Glomerular endothelial cell (primary cell): ENCODE measurements at regions not wholly inside any gene's neighbourhood (a gene's known extent, or its start where the extent isn't known, plus 50 kb on each side); places are given as distances from the start of the nearest gene placed in this dataset.

Source experiments
- DNase-seq: peaks from one replicate; pipeline ENCODE4 v3.0.0-alpha.2; 2011; ENCODE audit warnings: low read depth, low spot score; ENCODE audit errors: extremely low read depth

- no peak for DNase-seq
Observed at GRCh38 chr1:182297335-182297734, 94.3 kb downstream of the GLUL start.

- no peak for DNase-seq
Observed at GRCh38 chr1:182295697-182296096, 95.9 kb downstream of the GLUL start.

DNA sequence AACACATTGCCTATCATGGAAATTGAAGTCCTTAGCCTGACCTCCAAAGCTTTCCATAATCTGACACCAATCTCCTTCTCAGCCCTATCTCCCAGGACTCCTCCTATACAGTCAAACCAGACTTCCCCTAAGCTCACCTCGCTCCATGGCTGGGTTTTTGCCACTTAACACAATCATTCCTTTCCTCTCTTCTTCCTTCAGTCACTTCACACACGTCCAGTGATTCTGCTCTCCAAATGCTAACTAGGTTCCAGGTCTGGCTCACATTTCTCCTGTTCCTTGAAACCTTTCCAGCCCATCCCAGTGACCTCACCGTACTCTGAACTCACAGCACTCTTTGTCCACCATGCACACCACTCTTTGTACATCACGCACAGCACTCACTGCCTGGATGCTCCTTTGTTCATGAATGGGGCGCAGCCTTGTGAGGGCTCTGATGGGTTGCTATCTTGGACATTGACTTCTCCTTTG lies 98.4 kb downstream of the GLUL start:
- DNase-seq, result no peak

GRCh38 chr1:182292193-182292741 lies 99.3 kb downstream of the GLUL start:
- DNase-seq, result no peak

- no peak for DNase-seq
Observed at GRCh38 chr1:182291584-182292192, 99.9 kb downstream of the GLUL start.

GRCh38 chr1:182288749-182289604 lies 102.6 kb downstream of the GLUL start:
- no peak for DNase-seq

DNA sequence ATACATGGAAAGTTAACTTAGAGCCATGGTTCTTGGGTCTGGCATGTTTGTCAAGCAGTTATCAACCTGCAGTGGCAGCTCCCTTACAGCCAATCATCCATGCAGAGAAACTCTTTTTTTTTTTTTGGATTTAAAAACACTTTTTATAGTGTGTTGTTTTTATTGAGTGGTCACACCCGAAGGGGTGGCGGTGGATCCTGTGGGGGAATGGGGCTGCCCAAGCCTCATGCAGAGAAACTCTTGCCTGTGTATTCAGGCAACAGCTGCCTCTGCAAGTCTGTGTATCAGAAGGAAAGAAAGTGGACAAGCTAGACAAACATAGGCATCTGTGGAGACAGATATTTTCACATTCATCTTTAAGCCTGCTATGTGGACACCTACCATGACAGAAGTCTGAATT lies 104.8 kb downstream of the GLUL start:
- DNase-seq, result no peak

- DNase-seq, result no peak
Observed at GRCh38 chr1:182283746-182284544, 107.6 kb downstream of the GLUL start.

DNA sequence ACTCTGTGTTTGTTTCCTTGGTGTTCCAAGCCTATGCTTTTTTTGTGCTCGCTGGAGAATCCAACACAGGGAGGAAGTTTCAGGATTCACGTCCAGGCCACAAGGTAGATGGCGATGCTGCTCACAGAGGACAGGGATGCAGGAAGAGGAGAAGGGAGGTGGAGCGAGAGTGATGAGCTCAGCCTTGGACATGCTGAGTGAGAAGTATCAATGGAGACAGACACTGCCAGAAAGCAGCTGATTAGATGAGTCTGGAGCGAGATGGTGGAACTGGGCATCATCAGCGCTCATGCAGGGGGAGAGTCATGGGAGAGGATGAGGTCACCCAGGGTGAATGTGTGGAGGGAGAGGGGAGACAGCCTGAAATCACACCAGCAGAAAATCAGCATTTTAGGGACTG lies 110.0 kb downstream of the GLUL start:
- no peak for DNase-seq

GRCh38 chr1:182280504-182280900 lies 111.1 kb downstream of the GLUL start:
- no peak for DNase-seq

GRCh38 chr1:182279724-182280503 lies 111.7 kb downstream of the GLUL start:
- no peak for DNase-seq

DNA sequence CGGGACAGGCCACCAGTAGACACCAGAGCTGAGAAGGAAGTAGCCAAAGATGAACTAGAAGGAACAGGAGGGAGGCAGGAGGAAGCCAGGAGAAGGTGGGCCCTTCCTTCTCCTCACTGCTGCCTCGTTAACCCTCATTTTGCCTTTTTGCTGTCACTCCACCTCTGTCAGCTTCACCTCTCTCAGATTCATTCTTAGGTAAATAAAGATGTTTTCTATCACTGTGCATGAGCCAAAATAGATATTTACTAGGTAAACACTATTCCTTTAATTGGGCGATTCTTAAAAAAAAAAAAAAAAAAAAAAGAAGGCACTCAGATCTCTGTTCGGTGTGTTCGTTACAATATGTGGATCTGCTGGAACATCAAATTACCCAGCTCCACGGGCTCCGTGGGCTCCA lies 112.3 kb downstream of the GLUL start:
- DNase-seq, result no peak

GRCh38 chr1:182278144-182279054 lies 113.2 kb downstream of the GLUL start:
- no peak for DNase-seq

- DNase-seq, result no peak
Observed at GRCh38 chr1:182275271-182275670, 116.3 kb downstream of the GLUL start.

GRCh38 chr1:182274618-182275017 lies 117.0 kb downstream of the GLUL start:
- no peak for DNase-seq

GRCh38 chr1:182270731-182271130 lies 120.9 kb downstream of the GLUL start:
- no peak for DNase-seq

- no peak for DNase-seq
Observed at GRCh38 chr1:182269097-182269496, 122.5 kb downstream of the GLUL start.

DNA sequence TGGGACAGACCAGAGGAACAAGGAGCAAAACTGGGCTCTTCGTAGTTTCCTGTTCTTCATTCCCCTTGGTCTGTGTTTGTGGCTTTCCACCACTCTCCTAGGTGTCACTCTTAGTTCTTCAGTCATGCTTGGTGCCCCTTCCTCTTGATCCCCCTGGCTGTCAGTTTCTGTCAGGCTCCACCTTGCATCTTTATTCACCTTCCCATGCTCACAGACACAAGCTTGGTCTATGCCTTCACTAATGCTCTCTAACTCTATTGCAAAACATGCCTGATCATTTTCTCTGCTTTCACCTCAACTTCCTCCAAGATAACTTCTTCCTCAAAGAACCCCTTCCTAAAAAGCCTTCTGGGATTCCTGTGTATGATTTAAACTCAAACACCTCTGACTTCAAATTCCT lies 122.9 kb downstream of the GLUL start:
- no peak for DNase-seq

DNA sequence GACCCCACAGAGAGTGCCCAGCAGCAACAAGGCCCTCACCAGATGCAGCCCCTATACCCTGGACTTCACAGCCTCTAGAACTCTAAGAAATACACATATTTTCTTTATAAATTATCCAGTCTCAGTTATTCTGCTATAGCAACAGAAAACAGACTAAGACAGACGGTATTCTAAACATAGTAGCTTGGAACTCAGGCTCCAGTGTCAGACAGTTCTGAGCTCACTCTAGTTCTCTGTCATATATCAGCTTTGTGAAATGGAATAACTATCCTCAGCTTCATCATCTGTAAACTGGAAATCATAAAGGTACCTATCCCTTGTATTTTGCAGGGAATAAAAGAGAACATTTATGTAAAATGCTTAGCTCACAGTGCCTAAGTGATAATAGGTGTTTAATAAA lies 127.4 kb downstream of the GLUL start:
- DNase-seq, result no peak
